AG04449 (cell line): ENCODE measurements at regions not wholly inside any gene's neighbourhood (a gene's known extent, or its start where the extent isn't known, plus 50 kb on each side); places are given as distances from the start of the nearest gene placed in this dataset.

Experiments used
- CTCF ChIA-PET: fragments of 350-600 bp; formaldehyde crosslinking; extraction: SDS; loops from one replicate; lab custom pipeline; 2021; ENCODE audit warnings: antibody characterized with exemption; lab: Yijun Ruan, JAX
- POLR2A ChIA-PET: fragments of 400-600, 350-600 bp; formaldehyde crosslinking; extraction: SDS; loops from one replicate; lab custom pipeline; 2020; ENCODE audit warnings: antibody characterized with exemption, inconsistent platforms; lab: Yijun Ruan, JAX
- DNase-seq: peaks from one replicate; pipeline ENCODE4 v3.0.0-alpha.2; 2010; ENCODE audit warnings: low read depth, low spot score
- H3K4me3 ChIP-seq: 2 replicates; pipeline ENCODE4 v1.5.1; 2011; ENCODE audit warnings: low read depth, mild to moderate bottlenecking, control low read depth, low read length
- TF ChIP-seq, protein P1 (sequence below): IDR thresholded peaks from one replicate; pipeline ENCODE4 v1.5.1; 2011; ENCODE audit warnings: mild to moderate bottlenecking, moderate library complexity, low read length, control low read depth, inconsistent platforms; ENCODE audit not compliant: insufficient read depth; ENCODE audit errors: missing control alignments

DNA sequence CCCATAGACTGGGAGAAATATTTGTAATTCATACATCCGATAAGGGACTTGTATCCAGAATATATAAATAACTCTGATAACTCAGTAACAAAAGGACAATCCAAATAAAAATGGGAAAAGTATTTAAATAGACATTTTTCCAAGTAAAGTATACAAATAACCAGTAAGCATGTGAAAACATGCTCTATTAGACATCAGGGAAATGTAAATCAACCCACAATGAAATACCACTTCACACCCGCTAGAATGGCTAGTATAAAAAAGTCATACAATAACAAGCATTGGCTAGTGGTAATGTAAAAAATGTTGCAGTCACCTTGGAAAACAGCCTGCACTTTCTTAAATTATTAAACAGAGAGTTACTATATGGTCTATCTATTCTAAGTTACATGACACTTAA is 650.7 kb downstream of the C12orf50 start:
- POLR2A ChIA-PET = no interaction called here
- TF ChIP-seq, protein P1, sequence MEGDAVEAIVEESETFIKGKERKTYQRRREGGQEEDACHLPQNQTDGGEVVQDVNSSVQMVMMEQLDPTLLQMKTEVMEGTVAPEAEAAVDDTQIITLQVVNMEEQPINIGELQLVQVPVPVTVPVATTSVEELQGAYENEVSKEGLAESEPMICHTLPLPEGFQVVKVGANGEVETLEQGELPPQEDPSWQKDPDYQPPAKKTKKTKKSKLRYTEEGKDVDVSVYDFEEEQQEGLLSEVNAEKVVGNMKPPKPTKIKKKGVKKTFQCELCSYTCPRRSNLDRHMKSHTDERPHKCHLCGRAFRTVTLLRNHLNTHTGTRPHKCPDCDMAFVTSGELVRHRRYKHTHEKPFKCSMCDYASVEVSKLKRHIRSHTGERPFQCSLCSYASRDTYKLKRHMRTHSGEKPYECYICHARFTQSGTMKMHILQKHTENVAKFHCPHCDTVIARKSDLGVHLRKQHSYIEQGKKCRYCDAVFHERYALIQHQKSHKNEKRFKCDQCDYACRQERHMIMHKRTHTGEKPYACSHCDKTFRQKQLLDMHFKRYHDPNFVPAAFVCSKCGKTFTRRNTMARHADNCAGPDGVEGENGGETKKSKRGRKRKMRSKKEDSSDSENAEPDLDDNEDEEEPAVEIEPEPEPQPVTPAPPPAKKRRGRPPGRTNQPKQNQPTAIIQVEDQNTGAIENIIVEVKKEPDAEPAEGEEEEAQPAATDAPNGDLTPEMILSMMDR = no peak
- no peak for DNase-seq
- CTCF ChIA-PET = no interaction called here
- H3K4me3 ChIP-seq = no peak overlapping the region

GRCh38 chr12:87376722-87377121 is 652.5 kb downstream of the C12orf50 start:
- TF ChIP-seq, protein P1 = no peak
- ChIA-PET POLR2A (no interaction called here), CTCF (interaction anchor here (1.8 kb wide), 1 partner anchor 32 kb away, joined by 4 read pairs; no protein-coding TSS in a partner anchor)
- no peak overlapping the region for H3K4me3 ChIP-seq
- no peak for DNase-seq

GRCh38 chr12:87369161-87369560 is 660.0 kb downstream of the C12orf50 start:
- DNase-seq = no peak
- H3K4me3 ChIP-seq = no peak overlapping the region
- TF ChIP-seq, protein P1 = no peak
- ChIA-PET POLR2A (no interaction called here), CTCF (no interaction called here)

- POLR2A ChIA-PET = no interaction called here
- no peak overlapping the region for H3K4me3 ChIP-seq
- CTCF ChIA-PET = no interaction called here
- no peak for DNase-seq
- TF ChIP-seq, protein P1 = no peak
Measured at GRCh38 chr12:87368259-87368658, 660.9 kb downstream of the C12orf50 start.

DNA sequence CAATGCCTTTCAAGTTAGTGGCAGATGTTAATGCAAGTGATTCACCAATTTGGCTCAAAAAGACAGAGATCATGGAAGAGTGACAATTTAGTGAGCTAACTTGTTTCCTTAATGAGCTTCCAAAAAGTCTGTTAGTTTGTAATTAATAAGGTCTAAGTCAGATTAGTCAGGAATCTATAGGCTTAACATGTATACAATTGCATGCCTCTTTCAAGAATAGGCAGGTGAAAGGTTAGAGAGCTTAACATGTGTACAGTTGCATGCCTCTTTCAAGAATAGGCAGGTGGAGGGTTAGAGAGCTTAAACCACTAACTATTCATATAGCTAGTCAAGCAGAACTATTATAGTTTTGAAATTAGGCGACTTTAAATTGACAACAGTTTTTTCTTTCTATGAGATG is 663.8 kb downstream of the C12orf50 start:
- CTCF ChIA-PET = no interaction called here
- H3K4me3 ChIP-seq = no peak overlapping the region
- no peak for DNase-seq
- TF ChIP-seq, protein P1 = no peak
- POLR2A ChIA-PET = no interaction called here

GRCh38 chr12:87363497-87364084 is 665.6 kb downstream of the C12orf50 start:
- TF ChIP-seq, protein P1 = no peak
- ChIA-PET POLR2A (no interaction called here), CTCF (no interaction called here)
- H3K4me3 ChIP-seq = no peak overlapping the region
- no peak for DNase-seq
